HCT116 (cell line): ENCODE measurements at regions not wholly inside any gene's neighbourhood (a gene's known extent, or its start where the extent isn't known, plus 50 kb on each side); places are given as distances from the start of the nearest gene placed in this dataset.

Experiments
- EGR1 ChIP-seq: IDR thresholded peaks from 2 replicates; pipeline ENCODE4 v1.6.1; 2012; ENCODE audit warnings: low read depth
- POLR2A ChIP-seq: IDR thresholded peaks from 2 replicates; pipeline ENCODE4 v1.7.0; 2011; ENCODE audit warnings: borderline replicate concordance; ENCODE audit not compliant: insufficient read depth, insufficient read length; ENCODE audit errors: extremely low read depth
- POLR2AphosphoS5 ChIP-seq: IDR thresholded peaks from 2 replicates; pipeline ENCODE4 v1.6.1; 2011; ENCODE audit warnings: mild to moderate bottlenecking, low read depth, low read length, moderate library complexity
- YY1 ChIP-seq: IDR thresholded peaks from 2 replicates; pipeline ENCODE4 v1.6.1; 2011; ENCODE audit warnings: low read length, low read depth, moderate library complexity, mild to moderate bottlenecking; ENCODE audit not compliant: insufficient replicate concordance; ENCODE audit errors: extremely low read depth
- TF ChIP-seq, protein P1 (sequence below), 3 experiments: fragments of 200-600 bp in 1 of 3; sonication (generic) in 1 of 3; IDR thresholded peaks in 2 of 3; conservative IDR thresholded peaks in 1 of 3; 2 replicates each; pipeline ENCODE4 v1.5.1; 2012 to 2017; ENCODE audit warnings: low read depth in 2 of 3, low read length in 2 of 3, antibody characterized with exemption in 1 of 3, borderline replicate concordance in 1 of 3, control low read depth in 1 of 3, mild to moderate bottlenecking in 1 of 3, mixed read lengths in 1 of 3, mixed run types in 1 of 3, moderate library complexity in 1 of 3; ENCODE audit not compliant: insufficient read depth in 1 of 3

DNA sequence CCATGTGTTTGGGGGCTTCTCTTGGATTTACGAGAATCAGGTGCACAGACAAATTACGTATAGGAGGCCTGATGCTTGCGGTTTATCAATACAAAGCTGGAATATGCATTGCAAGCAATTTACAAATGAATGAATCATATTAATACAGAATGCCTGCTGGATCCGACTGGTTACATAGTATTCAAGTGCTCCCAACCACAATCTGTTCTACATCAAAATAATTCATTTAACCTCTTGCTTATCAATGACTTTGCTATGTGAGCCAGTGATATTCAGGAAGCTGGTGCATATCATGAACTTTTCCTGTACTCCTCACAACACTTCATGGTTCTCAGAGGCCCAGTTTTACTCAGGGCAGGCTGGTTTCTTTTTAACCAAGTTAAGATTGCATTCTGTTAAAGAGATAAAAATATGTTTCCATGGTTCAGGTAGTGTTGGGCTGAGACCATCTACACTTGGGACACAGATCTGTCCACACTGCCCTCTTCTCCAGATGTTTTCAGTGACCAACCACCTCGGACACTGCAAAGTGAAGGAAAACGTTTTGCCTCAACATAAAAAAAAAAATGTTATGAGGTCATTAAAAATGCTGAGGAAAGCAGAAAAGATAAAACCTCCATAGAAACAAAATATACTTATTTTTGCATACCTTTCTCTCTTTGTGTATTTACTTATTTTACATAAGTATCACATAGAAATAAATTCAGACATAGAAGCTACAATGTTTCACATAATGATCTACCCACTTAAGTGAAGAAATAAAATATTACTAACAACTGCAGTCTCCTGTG is 200.1 kb upstream of the VCX3A start:
- TF ChIP-seq, protein P1, sequence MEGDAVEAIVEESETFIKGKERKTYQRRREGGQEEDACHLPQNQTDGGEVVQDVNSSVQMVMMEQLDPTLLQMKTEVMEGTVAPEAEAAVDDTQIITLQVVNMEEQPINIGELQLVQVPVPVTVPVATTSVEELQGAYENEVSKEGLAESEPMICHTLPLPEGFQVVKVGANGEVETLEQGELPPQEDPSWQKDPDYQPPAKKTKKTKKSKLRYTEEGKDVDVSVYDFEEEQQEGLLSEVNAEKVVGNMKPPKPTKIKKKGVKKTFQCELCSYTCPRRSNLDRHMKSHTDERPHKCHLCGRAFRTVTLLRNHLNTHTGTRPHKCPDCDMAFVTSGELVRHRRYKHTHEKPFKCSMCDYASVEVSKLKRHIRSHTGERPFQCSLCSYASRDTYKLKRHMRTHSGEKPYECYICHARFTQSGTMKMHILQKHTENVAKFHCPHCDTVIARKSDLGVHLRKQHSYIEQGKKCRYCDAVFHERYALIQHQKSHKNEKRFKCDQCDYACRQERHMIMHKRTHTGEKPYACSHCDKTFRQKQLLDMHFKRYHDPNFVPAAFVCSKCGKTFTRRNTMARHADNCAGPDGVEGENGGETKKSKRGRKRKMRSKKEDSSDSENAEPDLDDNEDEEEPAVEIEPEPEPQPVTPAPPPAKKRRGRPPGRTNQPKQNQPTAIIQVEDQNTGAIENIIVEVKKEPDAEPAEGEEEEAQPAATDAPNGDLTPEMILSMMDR (IDR thresholded peaks at IDR 0.05 in 2 of 3, conservative IDR thresholded peaks at IDR 0.05 in 1 of 3; ENCODE audit: borderline replicate concordance in 1 of 3, insufficient read depth in 1 of 3, low read depth in 2 of 3, low read length in 2 of 3) = no peak
- TF ChIP-seq YY1 (no peak), POLR2AphosphoS5 (no peak), EGR1 (no peak), POLR2A (no peak)
